DMS 273 treated with DMSO at 0.1 percent for 48 hours (cell line): ENCODE measurements at regions not wholly inside any gene's neighbourhood (a gene's known extent, or its start where the extent isn't known, plus 50 kb on each side); places are given as distances from the start of the nearest gene placed in this dataset.
A peak's percentile ranks its signal among the peaks of the same experiment; 100 is the strongest.

Experiments
- DNase-seq: peaks from one replicate; lab custom pipeline; 2025; lab: John Stamatoyannopoulos, UW

DNA sequence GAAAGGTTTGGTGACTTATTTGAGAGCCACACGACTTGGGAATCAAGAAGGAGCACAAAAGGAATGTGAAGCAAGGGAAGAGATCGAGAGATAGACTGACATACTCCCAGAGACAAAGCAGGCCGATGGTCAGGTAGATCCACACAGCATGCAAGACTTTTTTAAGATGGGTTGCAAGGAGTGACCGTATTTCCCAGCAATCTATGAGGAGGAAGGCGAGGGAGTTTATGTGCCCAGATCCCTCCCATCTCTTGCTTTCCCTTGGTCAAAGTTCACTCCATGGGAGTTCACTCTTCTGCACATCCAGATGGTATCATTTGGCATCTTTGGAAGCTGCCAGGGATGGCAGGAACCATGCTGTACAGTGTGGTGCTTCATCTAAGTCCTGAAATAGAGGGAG, 148.9 kb downstream of the RMI1 start:
- no peak for DNase-seq

DNA sequence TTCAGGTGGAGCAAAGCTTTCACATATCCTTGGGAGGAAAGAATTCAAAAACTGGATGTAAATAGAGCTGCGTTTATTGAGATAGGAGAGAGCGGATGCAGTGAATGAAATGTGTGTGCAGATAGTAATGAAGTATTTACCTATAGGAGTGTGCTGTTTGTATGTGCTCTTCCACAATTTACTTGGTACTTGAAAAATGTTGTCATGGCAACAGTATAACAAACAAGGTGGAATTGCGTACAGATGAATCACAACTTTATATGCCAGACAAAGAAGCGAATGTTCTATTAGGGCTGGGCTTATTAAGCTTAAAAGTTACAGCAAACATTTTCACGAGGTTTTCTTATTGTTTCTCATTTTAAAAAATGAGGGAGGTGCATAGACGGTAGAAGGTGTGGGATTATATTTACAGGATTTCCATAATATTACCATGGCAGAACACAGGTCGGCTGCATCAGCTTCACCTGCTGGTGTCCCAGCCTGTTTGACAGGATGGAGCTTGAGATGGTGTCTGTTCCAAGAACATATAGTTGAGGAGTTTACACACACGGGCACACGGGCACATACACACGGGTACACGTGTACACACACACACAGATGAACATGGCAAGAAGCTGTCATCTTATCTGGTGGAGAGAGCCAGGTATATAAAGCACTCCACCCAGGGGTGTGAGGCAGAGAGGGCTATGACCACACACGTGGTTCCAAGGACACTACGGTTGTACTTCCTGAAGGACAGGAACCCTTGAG, 155.7 kb downstream of the RMI1 start:
- no peak for DNase-seq

DNA sequence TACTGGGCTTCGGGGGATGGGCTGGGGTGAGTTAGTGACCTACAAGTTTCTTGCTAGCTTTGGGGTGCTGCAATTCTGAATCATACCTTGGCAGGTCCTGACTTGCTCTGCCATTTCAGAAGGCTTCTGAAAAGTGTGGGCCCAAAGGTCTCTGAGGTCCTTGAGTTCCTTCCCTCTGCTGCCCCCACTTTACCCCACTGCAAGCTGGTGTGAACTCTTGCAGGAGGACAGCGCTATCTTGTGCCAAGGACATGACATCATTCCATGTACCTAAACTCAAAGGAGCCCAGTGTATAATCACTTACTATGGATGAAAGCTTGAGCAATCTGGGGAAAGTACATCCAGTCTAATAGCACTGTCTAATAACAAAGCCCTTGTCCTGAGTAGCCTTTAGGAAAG, 157.4 kb downstream of the RMI1 start:
- DNase-seq, result no peak

DNA sequence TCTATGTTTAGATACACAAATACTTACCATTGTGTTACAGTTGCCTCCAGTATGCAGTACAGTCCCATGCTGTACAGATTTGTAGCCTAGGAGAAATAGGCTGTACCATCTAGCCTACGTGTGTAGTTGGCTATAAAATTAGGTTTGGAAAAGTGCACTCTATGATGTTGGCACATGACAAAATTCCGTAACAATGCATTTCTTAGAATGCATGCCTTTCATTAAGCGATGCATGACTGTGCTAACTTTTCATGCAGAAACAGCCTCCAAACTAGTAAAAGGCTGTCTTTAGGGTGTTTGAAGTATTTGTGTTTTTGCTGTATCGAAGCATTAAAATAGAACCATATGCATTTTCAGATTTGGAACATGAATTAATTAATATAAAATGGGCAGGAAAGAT, 157.9 kb downstream of the RMI1 start:
- DNase-seq, result no peak

DNA sequence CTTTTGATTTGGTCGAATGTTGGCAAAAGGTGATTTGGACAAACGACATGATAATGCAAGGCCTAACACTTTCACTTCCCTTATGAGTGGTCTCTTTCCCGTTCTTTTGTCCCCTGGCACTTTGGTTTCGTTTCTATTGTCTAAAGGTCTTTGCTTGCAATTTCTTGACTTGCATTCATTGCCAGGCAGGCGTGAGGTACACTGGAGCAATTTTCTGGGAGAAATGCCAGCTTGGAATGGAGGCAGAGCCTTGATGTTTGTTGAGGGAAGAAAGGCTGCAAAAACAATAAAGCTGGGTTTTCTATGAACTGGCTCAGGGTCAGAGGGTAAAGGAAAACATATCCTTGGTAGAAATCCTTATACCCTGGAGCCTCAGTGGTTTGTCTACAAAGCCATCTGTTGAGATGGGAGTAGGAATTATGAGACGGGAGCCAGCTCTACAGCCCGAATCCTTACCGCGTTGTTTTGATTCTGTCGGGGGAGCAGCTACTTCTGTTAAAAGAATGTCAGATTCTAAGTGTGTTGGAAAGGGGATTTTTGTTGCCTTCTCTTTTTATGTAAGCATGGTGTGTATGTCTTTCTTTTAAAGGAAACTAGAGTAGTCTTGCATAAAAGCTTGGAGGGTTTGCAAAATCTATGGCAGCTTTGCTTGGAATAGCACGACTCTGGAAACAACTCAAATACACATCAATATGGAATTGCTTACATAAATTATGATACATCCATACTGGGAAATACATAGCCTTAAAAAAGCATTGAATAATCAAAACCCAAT, 158.9 kb downstream of the RMI1 start:
- DNase-seq, result peak; percentile 33

DNA sequence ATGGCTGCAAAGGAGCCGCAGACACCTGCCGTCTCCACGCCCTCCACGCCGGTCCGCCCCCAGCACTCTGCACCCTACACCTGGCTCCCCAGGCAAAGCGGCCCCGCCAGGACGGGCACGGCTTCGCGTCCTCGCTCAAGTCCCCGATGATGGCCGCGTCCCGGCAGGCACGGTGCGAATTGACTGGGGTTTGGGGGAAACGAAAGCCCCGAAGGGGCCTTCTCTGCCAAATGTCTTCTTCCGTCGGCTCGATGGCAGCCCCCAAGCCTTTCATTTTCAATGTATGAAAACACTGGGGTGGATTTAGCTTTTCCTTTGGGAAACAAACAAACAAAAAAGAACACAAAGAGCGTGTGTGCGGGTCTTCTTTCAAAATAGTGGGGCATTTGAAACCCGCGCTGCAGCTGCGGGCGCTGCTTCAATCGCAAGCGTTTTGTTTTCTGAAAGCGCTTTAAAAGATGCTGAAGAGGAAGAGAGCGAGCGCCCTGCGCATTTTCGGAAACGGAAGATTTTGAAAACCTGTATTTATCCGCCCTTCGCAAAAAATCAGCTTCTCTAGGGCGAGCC, 160.0 kb downstream of the RMI1 start:
- no peak for DNase-seq

DNA sequence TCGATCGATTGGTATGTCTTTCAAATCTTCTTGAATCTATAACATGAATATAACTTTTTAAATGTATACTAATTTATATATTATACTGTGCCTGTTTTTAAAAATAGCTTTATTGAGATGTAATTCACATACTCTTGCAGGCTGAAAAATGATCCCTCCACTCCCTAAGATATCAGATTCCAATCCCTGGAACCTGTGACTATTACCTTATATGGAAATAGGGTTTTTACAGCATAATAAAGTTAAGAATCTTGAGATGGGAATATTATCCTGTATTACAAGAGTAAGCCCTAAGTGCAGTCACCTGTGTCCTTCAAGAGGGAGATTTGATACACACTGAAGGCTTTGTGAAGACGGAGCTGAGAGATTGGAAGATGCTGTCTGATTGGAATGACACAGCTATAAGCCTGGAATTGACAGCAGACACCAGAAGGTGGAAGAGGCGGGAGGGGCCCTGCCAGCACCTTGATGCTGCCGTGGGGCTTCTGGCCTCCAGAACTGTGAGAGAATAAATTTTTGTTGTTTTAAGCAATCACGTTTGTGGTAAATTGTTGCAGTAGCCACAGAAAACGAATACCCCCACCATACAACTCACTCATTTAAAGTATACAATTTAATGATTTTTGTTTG, 161.3 kb downstream of the RMI1 start:
- no peak for DNase-seq

GRCh38 chr9:84145031-84145430, 164.4 kb downstream of the RMI1 start:
- DNase-seq, result no peak

GRCh38 chr9:84145780-84146179, 165.2 kb downstream of the RMI1 start:
- DNase-seq, result no peak

DNA sequence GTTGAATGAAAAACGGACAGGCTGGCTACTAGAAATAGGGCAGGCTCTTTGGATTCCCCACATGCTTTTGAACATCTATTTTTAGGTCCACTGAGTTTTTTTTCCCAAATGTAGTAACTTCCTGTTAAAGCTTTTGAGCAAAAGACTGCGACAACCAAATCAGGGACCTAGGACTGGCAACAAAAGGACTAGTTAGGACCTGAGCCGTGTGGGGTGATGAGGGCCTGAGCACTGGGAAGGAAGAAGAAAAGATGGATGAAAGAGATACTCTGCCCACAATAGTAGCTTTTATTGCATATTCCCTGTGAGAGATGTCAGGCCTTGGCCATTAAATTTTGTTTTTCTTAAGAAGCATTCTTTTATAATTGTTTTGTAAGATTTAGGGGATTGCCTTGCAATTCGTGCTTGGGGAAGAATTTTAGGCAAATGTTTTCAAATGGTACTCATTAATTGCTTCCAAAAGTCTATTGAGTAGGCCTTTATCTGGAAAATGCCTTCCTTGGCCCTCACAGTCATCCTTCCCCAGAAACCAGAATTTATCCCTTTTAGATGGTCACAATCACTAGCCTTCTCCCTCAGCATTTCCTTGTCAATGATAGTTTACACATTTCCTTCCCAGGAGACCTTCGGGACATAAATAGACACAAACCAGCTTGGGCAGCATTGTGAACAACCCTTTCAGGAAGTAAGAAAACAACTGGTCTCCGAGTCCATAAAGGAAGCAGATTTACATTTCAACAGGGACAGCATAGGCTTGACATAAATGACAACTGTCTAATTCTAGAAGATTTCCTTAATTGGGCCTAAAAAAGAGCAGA, 166.5 kb downstream of the RMI1 start:
- no peak for DNase-seq

- DNase-seq, result no peak
Measured at GRCh38 chr9:84151236-84151635, 170.6 kb downstream of the RMI1 start.

DNA sequence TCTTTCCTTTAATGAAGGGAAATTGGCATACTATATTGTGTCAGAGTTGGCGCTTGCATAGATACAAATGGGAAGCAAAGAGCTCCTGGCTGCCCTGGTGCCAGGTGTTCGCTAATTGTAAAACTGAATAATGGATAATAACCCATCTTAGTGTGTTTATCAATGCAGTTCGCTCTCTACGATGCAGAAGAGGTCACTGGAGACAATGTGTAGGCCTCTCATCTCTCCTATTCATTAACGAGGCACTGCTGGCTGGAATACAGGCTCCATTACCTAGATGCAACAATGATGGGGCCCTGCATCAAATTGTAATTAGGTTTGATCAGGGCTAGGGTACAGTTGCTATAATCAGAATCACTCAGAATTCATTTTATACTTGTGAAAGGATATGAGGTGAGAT, 171.0 kb downstream of the RMI1 start:
- DNase-seq, result no peak

DNA sequence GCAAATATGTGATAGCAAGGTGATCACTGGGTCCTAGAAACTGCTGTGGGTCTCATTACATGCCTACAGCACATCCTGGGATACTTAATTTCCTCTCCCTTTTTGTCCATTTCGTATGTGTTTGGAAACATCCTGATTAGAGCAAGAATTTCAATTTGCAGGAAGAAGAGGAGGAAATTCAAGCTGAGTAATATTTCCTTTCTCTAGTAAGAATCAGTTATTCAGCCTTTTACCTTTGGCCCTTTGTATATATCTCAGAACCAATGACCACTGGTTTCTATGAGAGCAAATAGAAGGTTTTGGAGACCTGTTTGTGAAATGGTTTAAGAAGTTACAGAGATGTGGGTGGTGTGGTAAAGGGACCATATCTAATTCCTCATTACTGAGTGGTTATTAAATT, 171.6 kb downstream of the RMI1 start:
- no peak for DNase-seq

DNA sequence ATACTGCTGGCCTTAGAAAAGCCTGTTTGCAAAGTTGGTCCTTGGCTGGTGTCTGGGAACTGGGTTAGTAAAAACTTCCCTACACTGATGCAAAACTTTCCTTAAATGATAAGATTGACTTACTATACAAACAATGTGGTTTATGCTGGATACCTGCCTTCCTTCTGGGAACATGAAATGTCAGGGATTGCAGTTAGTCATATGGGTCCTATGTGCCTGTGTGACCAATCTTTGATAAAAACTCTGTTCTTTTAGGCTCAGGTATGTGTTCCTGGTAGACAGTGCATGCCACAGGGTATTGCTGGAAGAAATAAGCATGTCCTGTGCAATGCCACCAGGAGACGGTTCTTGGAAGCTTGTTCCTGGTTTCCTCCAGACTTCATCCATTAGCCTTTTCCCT, 173.3 kb downstream of the RMI1 start:
- DNase-seq, result no peak

GRCh38 chr9:84154320-84154719, 173.7 kb downstream of the RMI1 start:
- DNase-seq, result no peak

DNA sequence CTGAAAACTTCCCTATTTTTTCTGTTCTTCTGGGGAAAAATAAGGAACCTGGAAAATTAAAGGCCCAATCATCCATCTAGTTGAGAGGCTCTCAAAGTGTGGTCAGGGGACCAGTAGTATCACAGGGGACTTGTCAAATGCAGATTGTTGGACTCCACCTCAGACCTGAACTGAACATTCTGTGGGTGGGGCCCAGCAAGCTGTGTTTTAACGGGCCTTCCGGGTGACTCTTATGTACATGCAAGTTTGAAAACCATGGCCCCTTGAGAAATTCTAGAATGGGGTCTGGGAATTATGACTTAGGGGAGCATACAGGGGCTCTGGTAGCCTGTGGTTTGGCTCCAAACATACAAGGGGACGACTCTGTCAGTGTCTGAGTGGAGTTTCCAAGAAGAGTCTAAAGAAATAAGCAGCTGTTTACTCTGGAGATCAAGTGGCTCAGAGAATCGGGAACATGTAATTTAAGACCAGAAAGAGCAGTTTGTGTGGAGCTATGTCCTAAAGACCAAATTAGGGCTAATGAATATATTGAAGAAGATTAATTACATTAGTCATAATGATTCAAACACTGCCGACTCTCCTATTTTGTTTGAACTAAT, 177.4 kb downstream of the SLC28A3 start:
- no peak for DNase-seq

DNA sequence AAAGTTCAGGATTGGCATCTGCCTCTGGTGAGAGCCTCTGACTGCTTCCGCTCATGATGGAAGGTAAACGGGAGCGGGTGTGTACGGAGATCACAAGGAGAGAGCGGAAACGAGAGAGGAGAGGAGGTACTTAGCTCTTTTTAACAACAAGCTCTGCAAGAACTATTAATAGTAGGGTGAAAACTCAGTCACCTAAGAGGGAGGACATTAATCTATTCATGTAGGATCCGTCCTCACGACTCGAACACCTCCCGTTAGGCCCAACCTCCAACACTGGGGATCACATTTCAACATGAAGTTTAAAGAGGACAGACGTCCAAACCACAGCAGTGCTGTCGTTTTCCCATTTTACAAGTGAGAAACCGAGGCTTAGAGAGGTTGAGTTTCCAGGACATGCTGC, 173.7 kb downstream of the SLC28A3 start:
- no peak for DNase-seq

DNA sequence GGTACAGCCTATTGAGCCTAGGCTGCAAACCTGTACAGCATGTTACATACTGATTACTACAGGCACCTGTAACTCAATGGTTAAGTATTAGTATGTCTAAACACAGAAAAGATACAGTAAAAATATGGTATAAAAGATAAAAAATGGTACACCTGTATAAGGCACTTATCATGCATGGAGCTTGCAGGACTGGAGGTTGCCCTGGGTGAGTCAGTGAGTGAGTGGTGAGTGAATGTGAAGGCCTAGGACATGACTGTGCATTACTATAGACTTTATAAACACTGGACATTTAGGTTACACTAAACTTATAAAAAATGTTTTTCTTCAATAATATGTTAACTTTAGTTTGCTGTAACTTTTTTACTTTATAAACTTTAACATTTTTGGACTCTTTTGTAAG, 171.3 kb downstream of the SLC28A3 start:
- DNase-seq, result no peak

DNA sequence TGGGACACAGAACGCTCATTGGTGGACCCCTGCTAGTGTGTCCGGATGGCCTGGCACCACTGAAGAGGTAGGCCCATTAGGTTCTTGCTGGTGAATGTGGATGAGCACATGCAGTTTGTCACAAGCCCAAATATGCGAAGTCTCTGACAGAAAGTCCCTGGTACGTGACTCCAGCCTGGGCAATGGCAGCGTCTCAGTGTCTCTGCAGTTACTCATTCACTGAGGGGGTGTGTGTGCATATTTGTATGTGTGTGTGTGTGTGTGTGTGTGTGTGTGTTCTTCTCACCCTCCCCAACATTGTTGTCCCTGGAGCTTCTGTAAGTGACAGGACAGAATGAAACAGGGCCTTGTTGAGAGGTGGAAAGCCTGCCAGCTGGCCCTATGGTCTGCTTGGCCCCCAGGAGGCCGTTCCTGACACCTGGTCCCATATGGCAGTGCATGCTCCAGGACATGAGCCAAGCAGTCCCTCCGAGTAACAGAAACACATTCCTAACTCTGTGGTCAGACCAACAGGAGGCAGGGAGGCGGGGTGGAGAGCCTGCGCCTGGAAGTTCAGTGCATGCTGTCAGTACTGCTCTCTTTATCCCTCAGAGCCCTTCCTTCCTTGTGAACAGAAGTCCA, 169.9 kb downstream of the SLC28A3 start:
- peak; percentile 95 for DNase-seq

DNA sequence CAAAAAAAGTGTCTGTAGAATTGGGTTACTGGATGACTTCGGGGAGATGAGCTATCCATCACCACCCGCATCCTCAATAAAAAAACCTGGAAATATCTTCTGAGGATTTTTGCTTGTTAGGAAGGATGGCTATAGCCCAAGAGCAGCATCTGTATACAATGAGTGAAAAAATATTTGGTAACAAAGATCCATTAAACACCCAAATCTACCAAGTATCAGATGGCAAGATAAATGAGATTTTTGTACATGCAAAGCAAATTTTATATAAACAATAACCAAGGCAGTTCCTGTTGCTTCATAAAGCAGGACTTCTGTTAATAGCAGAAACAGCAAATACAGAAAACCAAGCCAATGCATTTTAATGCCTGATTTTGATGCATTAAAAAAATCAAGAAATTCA, 166.6 kb downstream of the SLC28A3 start:
- no peak for DNase-seq

GRCh38 chr9:84174486-84174885, 166.1 kb downstream of the SLC28A3 start:
- DNase-seq, result no peak
